Activated CD4-positive, alpha-beta memory T cell treated with anti-CD3 and anti-CD28 coated beads for 36 hours (primary cell): ENCODE measurements at regions not wholly inside any gene's neighbourhood (a gene's known extent, or its start where the extent isn't known, plus 50 kb on each side); places are given as distances from the start of the nearest gene placed in this dataset.
"Not testable (repeated sequence)": the region's sequence is repeated elsewhere in the genome, so short reads cannot be mapped to it uniquely, and the experiment has no call there.

Source experiments
- CTCF ChIA-PET: fragments of 350-600 bp; sonication (Branson Sonifier 250); formaldehyde crosslinking; loops from one replicate; lab custom pipeline; 2021; ENCODE audit warnings: antibody characterized with exemption, inconsistent platforms; lab: Charles Lee
- POLR2A ChIA-PET: fragments of 350-600 bp; sonication (Branson Sonifier 250); formaldehyde crosslinking; loops from one replicate; lab custom pipeline; 2021; ENCODE audit warnings: antibody characterized with exemption; lab: Charles Lee
- DNase-seq: peaks from one replicate; pipeline ENCODE4 v3.0.0-alpha.2; 2020
- H3K27ac Mint-ChIP-seq: one replicate; pipeline ENCODE4 v1.8.0; 2021; ENCODE audit warnings: mixed read lengths
- H3K27me3 Mint-ChIP-seq: one replicate; pipeline ENCODE4 v1.8.0; 2021; ENCODE audit warnings: mixed read lengths
- H3K36me3 Mint-ChIP-seq: one replicate; pipeline ENCODE4 v1.8.0; 2021; ENCODE audit warnings: mixed read lengths
- H3K4me1 Mint-ChIP-seq: one replicate; pipeline ENCODE4 v1.8.0; 2021; ENCODE audit warnings: low read depth, mixed read lengths
- H3K4me3 Mint-ChIP-seq: one replicate; pipeline ENCODE4 v1.8.0; 2021; ENCODE audit warnings: mild to moderate bottlenecking, mixed read lengths
- H3K9me3 Mint-ChIP-seq: one replicate; pipeline ENCODE4 v1.8.0; 2021; ENCODE audit warnings: mixed read lengths
- intact Hi-C: fragments of 100-400 bp; cut with micrococcal nuclease; formaldehyde crosslinking; loops from one replicate; pipeline ENCODE4 v1.15.1; 2023

- no peaks in the 10 kb centered on the region for H3K4me1 Mint-ChIP-seq
- CTCF ChIA-PET = interaction anchor here (2.1 kb wide), 1 partner anchor 378 kb away, joined by 6 read pairs; no protein-coding TSS in a partner anchor
- no peak overlapping the region for H3K4me3 Mint-ChIP-seq
- no peaks in the 10 kb centered on the region for H3K9me3 Mint-ChIP-seq
- H3K27me3 Mint-ChIP-seq = no peaks in the 10 kb centered on the region
- H3K27ac Mint-ChIP-seq = no peak overlapping the region
- DNase-seq = no peak
- intact Hi-C loops = no loop called here
- POLR2A ChIA-PET = interaction anchor here (0.6 kb wide), 1 partner anchor 935 kb away, joined by 3 read pairs; no protein-coding TSS in a partner anchor
- no peaks in the 10 kb centered on the region for H3K36me3 Mint-ChIP-seq
These were observed 107.2 kb upstream of the SYT13 start for GRCh38 chr11:45393334-45393733.

GRCh38 chr11:45392591-45393091, 106.5 kb upstream of the SYT13 start:
- DNase-seq = no peak
- ChIA-PET POLR2A (interaction anchor here (0.5 to 0.6 kb wide), 2 partner anchors 936 to 1025 kb away, joined by 3 read pairs; no protein-coding TSS in a partner anchor), CTCF (interaction anchor here (0.7 to 2.1 kb wide), 2 partner anchors 264 to 379 kb away, joined by 3 to 6 read pairs; no protein-coding TSS in a partner anchor)
- Mint-ChIP-seq H3K4me1 (no peaks in the 10 kb centered on the region), H3K4me3 (no peak overlapping the region), H3K36me3 (no peaks in the 10 kb centered on the region), H3K27ac (no peak overlapping the region), H3K9me3 (peaks cover 1% of the 10 kb centered on the region), H3K27me3 (no peaks in the 10 kb centered on the region)
- intact Hi-C loops = no loop called here

- Mint-ChIP-seq H3K4me3 (no peak overlapping the region), H3K36me3 (no peaks in the 10 kb centered on the region), H3K27ac (no peak overlapping the region), H3K4me1 (no peaks in the 10 kb centered on the region), H3K27me3 (no peaks in the 10 kb centered on the region), H3K9me3 (peaks cover 2% of the 10 kb centered on the region)
- ChIA-PET POLR2A (interaction anchor here (0.5 kb wide), 1 partner anchor 1025 kb away, joined by 3 read pairs; no protein-coding TSS in a partner anchor), CTCF (interaction anchor here (2.1 kb wide), 1 partner anchor 380 kb away, joined by 6 read pairs; no protein-coding TSS in a partner anchor)
- DNase-seq = no peak
- intact Hi-C loops = no loop called here
These were observed 106.0 kb upstream of the SYT13 start for GRCh38 chr11:45392154-45392553.

- intact Hi-C loops = no loop called here
- ChIA-PET CTCF (interaction anchor here (2.1 kb wide), 1 partner anchor 380 kb away, joined by 6 read pairs; no protein-coding TSS in a partner anchor), POLR2A (no interaction called here)
- no peak for DNase-seq
- no peaks in the 10 kb centered on the region for H3K4me1 Mint-ChIP-seq
- H3K9me3 Mint-ChIP-seq = peaks cover 2% of the 10 kb centered on the region
- H3K27me3 Mint-ChIP-seq = no peaks in the 10 kb centered on the region
- no peaks in the 10 kb centered on the region for H3K36me3 Mint-ChIP-seq
- no peak overlapping the region for H3K4me3 Mint-ChIP-seq
- no peak overlapping the region for H3K27ac Mint-ChIP-seq
These were observed 105.2 kb upstream of the SYT13 start for GRCh38 chr11:45391168-45391850.

GRCh38 chr11:45390407-45390806, 104.3 kb upstream of the SYT13 start:
- Mint-ChIP-seq H3K9me3 (peaks cover 2% of the 10 kb centered on the region), H3K4me3 (no peak overlapping the region), H3K27ac (no peak overlapping the region), H3K27me3 (no peaks in the 10 kb centered on the region), H3K4me1 (peaks cover 5% of the 10 kb centered on the region), H3K36me3 (no peaks in the 10 kb centered on the region)
- POLR2A ChIA-PET = no interaction called here
- intact Hi-C loops = no loop called here
- no peak for DNase-seq
- CTCF ChIA-PET = no interaction called here

- H3K9me3 Mint-ChIP-seq = peaks cover 2% of the 10 kb centered on the region
- CTCF ChIA-PET = interaction anchor here (0.6 to 1.8 kb wide), 2 partner anchors 16 to 1449 kb away, joined by 3 to 6 read pairs; no protein-coding TSS in a partner anchor
- POLR2A ChIA-PET = no interaction called here
- no peaks in the 10 kb centered on the region for H3K27me3 Mint-ChIP-seq
- no peaks in the 10 kb centered on the region for H3K36me3 Mint-ChIP-seq
- H3K4me1 Mint-ChIP-seq = peaks cover 13% of the 10 kb centered on the region
- DNase-seq = no peak
- H3K27ac Mint-ChIP-seq = no peak overlapping the region
- intact Hi-C loops = no loop called here
- no peak overlapping the region for H3K4me3 Mint-ChIP-seq
These were observed 102.3 kb upstream of the SYT13 start for GRCh38 chr11:45388472-45388871.

- H3K4me3 Mint-ChIP-seq, H3K27ac Mint-ChIP-seq, DNase-seq, H3K9me3 Mint-ChIP-seq, H3K27me3 Mint-ChIP-seq, intact Hi-C loops, H3K36me3 Mint-ChIP-seq, POLR2A ChIA-PET: not testable (repeated sequence)
- CTCF ChIA-PET = interaction anchor here (1.1 kb wide), 1 partner anchor 17 kb away, joined by 4 read pairs; no protein-coding TSS in a partner anchor
- peaks cover 17% of the 10 kb centered on the region for H3K4me1 Mint-ChIP-seq
These were observed 101.7 kb upstream of the SYT13 start for GRCh38 chr11:45387885-45388284.

GRCh38 chr11:45386972-45387371, 100.8 kb upstream of the SYT13 start:
- Mint-ChIP-seq H3K27me3 (no peaks in the 10 kb centered on the region), H3K27ac (no peak overlapping the region), H3K4me3 (no peak overlapping the region), H3K4me1 (peaks cover 25% of the 10 kb centered on the region), H3K36me3 (no peaks in the 10 kb centered on the region), H3K9me3 (peaks cover 2% of the 10 kb centered on the region)
- no peak for DNase-seq
- CTCF ChIA-PET = interaction anchor here (1.1 kb wide), 1 partner anchor 16 kb away, joined by 4 read pairs; no protein-coding TSS in a partner anchor
- intact Hi-C loops = no loop called here
- POLR2A ChIA-PET = no interaction called here

GRCh38 chr11:45385844-45386243, 99.7 kb upstream of the SYT13 start:
- Mint-ChIP-seq H3K4me3 (no peak overlapping the region), H3K27ac (no peak overlapping the region), H3K27me3 (no peaks in the 10 kb centered on the region), H3K36me3 (no peaks in the 10 kb centered on the region), H3K4me1 (peaks cover 25% of the 10 kb centered on the region), H3K9me3 (peaks cover 2% of the 10 kb centered on the region)
- ChIA-PET POLR2A (no interaction called here), CTCF (no interaction called here)
- intact Hi-C loops = no loop called here
- peak; percentile 10 for DNase-seq

- CTCF ChIA-PET = interaction anchor here (3.1 kb wide), 1 partner anchor 14 kb away, joined by 22 read pairs; no protein-coding TSS in a partner anchor
- H3K27ac Mint-ChIP-seq = no peak overlapping the region
- no peak for DNase-seq
These were observed 99.3 kb upstream of the SYT13 start for GRCh38 chr11:45385423-45385822.

GRCh38 chr11:45384711-45385241, 98.6 kb upstream of the SYT13 start:
- Mint-ChIP-seq H3K4me3 (no peak overlapping the region), H3K9me3 (peaks cover 2% of the 10 kb centered on the region), H3K27me3 (no peaks in the 10 kb centered on the region), H3K27ac (no peak overlapping the region), H3K4me1 (peaks cover 25% of the 10 kb centered on the region), H3K36me3 (no peaks in the 10 kb centered on the region)
- intact Hi-C loops = no loop called here
- ChIA-PET CTCF (interaction anchor here (2.0 to 3.1 kb wide), 2 partner anchors 13 to 270 kb away, joined by 7 to 22 read pairs; no protein-coding TSS in a partner anchor), POLR2A (no interaction called here)
- no peak for DNase-seq

More at GRCh38 chr11:45385423-45385822, 99.3 kb upstream of the SYT13 start:
- no peaks in the 10 kb centered on the region for H3K36me3 Mint-ChIP-seq
- peaks cover 25% of the 10 kb centered on the region for H3K4me1 Mint-ChIP-seq
- no peaks in the 10 kb centered on the region for H3K27me3 Mint-ChIP-seq
- intact Hi-C loops = no loop called here
- POLR2A ChIA-PET = no interaction called here
- no peak overlapping the region for H3K4me3 Mint-ChIP-seq
- H3K9me3 Mint-ChIP-seq = peaks cover 2% of the 10 kb centered on the region

- CTCF ChIA-PET = interaction anchor here (2.0 to 3.1 kb wide), 2 partner anchors 13 to 271 kb away, joined by 7 to 22 read pairs; no protein-coding TSS in a partner anchor
- Mint-ChIP-seq H3K27ac (no peak overlapping the region), H3K9me3 (peaks cover 2% of the 10 kb centered on the region), H3K27me3 (no peaks in the 10 kb centered on the region), H3K4me3 (no peak overlapping the region), H3K4me1 (peaks cover 25% of the 10 kb centered on the region), H3K36me3 (no peaks in the 10 kb centered on the region)
- POLR2A ChIA-PET = no interaction called here
- no peak for DNase-seq
- intact Hi-C loops = no loop called here
These were observed 97.9 kb upstream of the SYT13 start for GRCh38 chr11:45384016-45384415.
